GM23248 (cell line): ENCODE measurements at regions not wholly inside any gene's neighbourhood (a gene's known extent, or its start where the extent isn't known, plus 50 kb on each side); places are given as distances from the start of the nearest gene placed in this dataset.

Source experiments
- DNase-seq: peaks from one replicate; pipeline ENCODE4 v3.0.0-alpha.2; 2015
- H2AFZ ChIP-seq: fragments of 200-600 bp; sonication (generic); 2 replicates; pipeline ENCODE4 v1.6.1; 2016; ENCODE audit warnings: antibody characterized with exemption
- H3F3A ChIP-seq: fragments of 200-600 bp; sonication (generic); 2 replicates; pipeline ENCODE4 v1.6.1; 2016; ENCODE audit warnings: mild to moderate bottlenecking, antibody characterized with exemption, mixed run types; ENCODE audit not compliant: insufficient read depth
- H3K27ac ChIP-seq: fragments of 200-600 bp; sonication (generic); 2 replicates; pipeline ENCODE4 v1.5.1; 2016; ENCODE audit warnings: mild to moderate bottlenecking
- H3K27me3 ChIP-seq: fragments of 200-600 bp; sonication (generic); replicated peaks from 2 replicates; pipeline ENCODE4 v1.6.1; 2016; ENCODE audit warnings: mild to moderate bottlenecking; ENCODE audit not compliant: insufficient read depth
- H3K36me3 ChIP-seq: fragments of 200-600 bp; sonication (generic); 2 replicates; pipeline ENCODE4 v1.6.1; 2016; ENCODE audit warnings: low read depth, mild to moderate bottlenecking
- H3K4me1 ChIP-seq: fragments of 200-600 bp; sonication (generic); 2 replicates; pipeline ENCODE4 v1.6.1; 2016; ENCODE audit warnings: mild to moderate bottlenecking; ENCODE audit not compliant: insufficient read depth
- H3K4me2 ChIP-seq: fragments of 200-600 bp; sonication (generic); one replicate; pipeline ENCODE4 v1.6.1; 2016; ENCODE audit warnings: mild to moderate bottlenecking; ENCODE audit not compliant: unreplicated experiment
- H3K4me3 ChIP-seq: fragments of 200-600 bp; sonication (generic); 2 replicates; pipeline ENCODE4 v1.5.1; 2016; ENCODE audit warnings: mild to moderate bottlenecking
- H3K79me2 ChIP-seq: fragments of 200-600 bp; sonication (generic); 2 replicates; pipeline ENCODE4 v1.6.1; 2016; ENCODE audit warnings: mild to moderate bottlenecking; ENCODE audit not compliant: insufficient read depth
- H3K9ac ChIP-seq: fragments of 200-600 bp; sonication (generic); 2 replicates; pipeline ENCODE4 v1.6.1; 2016; ENCODE audit warnings: mild to moderate bottlenecking
- H3K9me2 ChIP-seq: fragments of 200-600 bp; sonication (generic); 2 replicates; pipeline ENCODE4 v1.6.1; 2016; ENCODE audit warnings: mixed run types, mild to moderate bottlenecking, moderate library complexity; ENCODE audit not compliant: insufficient read depth
- H3K9me3 ChIP-seq: fragments of 200-600 bp; sonication (generic); one replicate; pipeline ENCODE4 v1.6.1; 2017; ENCODE audit warnings: low read depth
- H4K20me1 ChIP-seq: fragments of 200-600 bp; sonication (generic); 2 replicates; pipeline ENCODE4 v1.6.0; 2016; ENCODE audit not compliant: insufficient read depth
- EZH2 ChIP-seq: fragments of 200-600 bp; sonication (generic); IDR thresholded peaks from 2 replicates; pipeline ENCODE4 v1.6.1; 2018; ENCODE audit warnings: antibody characterized with exemption, mild to moderate bottlenecking; ENCODE audit not compliant: insufficient read depth, poor library complexity, severe bottlenecking
- EZH2phosphoT487 ChIP-seq: fragments of 200-600 bp; sonication (generic); IDR thresholded peaks from 2 replicates; pipeline ENCODE4 v1.6.1; 2018; ENCODE audit warnings: antibody characterized with exemption, moderate library complexity, mild to moderate bottlenecking, low read depth; ENCODE audit not compliant: insufficient read depth
- WGBS, 2 experiments: methylation state at CpG; one replicate each; pipeline ENCODE4 v1.1.6; 2015 to 2017; ENCODE audit warnings: low lambda C conversion rate in 2 of 2, low coverage in 1 of 2; ENCODE audit errors: missing lambda C conversion rate in 2 of 2; 5-methylcytosine and 5-hydroxymethylcytosine counted together
- in situ Hi-C: fragments of 300-500 bp; cut with MboI; formaldehyde crosslinking; loops from 2 replicates; pipeline ENCODE4 v1.15.0; 2020

DNA sequence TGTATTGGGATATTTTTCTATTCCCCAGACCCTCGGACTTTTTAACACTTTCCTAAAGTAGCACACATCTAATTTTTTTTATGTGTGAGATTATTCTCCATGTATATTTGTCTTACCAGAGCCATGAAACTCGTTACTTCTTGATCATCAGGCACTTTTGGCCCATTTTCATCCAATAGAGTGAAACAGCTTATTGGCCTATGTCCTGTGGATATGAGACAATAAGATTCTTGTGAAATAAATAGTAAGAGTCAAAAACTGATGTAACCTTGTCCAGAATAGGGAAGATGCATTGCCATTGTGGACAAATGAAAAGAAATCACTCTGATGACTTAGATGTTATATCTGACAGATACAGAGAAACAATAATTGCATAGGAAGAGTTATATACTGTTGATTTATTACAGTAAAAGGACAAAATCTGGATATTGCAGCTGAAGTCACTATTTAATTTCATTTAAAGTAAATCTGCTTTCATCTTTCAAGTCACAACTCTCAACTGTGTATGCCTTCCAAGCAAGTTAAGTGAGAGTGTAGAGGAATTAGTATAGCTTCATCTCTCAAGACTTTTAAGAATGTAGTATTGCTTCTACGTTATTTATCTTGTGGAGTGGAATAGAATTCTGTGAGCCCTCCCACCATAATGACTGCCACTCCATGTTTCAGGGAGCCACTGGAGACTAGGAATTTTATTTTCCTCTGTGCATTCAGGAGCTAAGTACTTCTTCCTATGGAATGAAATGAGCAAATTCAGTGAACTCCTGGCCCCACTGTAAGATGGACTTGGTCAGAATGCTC is 86.9 kb downstream of the ADAMTS1 start:
- Histone ChIP-seq H2AFZ (no peak overlapping the region), H3K4me1 (peaks cover 36% of the 10 kb centered on the region), H3K9ac (no peak overlapping the region), H3K36me3 (no peaks in the 10 kb centered on the region), H3K4me2 (no peak overlapping the region), H3K27me3 (no peaks in the 10 kb centered on the region), H3K9me2 (no peaks in the 10 kb centered on the region), H4K20me1 (no peaks in the 10 kb centered on the region), H3K4me3 (no peak overlapping the region), H3K79me2 (no peaks in the 10 kb centered on the region), H3K9me3 (no peaks in the 10 kb centered on the region), H3K27ac (no peak overlapping the region), H3F3A (peaks cover 15% of the 10 kb centered on the region)
- in situ Hi-C loops = no loop called here
- TF ChIP-seq EZH2phosphoT487 = no peak
- TF ChIP-seq EZH2 = no peak
- 52 to 67% methylated on average over 3 of the region's 3 CpGs for WGBS, 2 experiments
- DNase-seq = peak; percentile 15

DNA sequence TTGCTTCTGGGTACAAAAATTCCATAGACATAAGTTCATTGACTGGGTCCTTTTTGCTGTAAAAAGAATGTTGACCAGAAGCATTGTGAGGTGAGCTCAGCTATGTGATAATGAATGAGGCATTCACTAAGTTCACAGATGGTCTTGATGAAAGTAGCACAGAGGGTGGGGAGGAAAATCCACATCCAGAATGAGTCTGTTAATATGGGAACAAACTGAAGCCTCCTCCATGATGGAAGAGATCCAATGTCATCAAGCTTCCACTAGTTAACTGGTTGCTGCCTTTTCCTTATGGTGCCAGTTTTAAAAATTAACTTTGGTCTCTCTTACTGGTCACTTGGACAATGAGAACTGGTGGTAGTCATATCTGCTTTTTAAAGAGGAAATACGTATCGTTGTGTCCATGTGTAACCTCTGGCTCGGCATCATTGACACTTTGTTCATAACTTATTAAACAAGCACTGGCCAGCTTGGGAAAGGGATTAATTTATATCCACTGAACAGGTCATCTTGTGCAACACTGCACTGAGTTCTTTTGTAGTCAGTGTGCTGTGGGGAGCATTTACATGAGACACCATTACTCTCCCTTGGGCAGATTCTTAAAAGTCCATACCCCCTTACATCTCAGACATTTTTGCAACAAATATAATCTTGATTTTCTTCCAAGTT is 88.6 kb downstream of the ADAMTS1 start:
- Histone ChIP-seq H3K9ac (no peak overlapping the region), H4K20me1 (no peaks in the 10 kb centered on the region), H2AFZ (peak overlapping the region; percentile 46; the same call in 1 of the 2 replicates), H3F3A (peaks cover 15% of the 10 kb centered on the region), H3K27ac (peak overlapping the region; percentile 54), H3K4me2 (peak overlapping the region; percentile 29), H3K9me2 (no peaks in the 10 kb centered on the region), H3K27me3 (no peaks in the 10 kb centered on the region), H3K4me3 (no peak overlapping the region), H3K79me2 (no peaks in the 10 kb centered on the region), H3K36me3 (no peaks in the 10 kb centered on the region), H3K9me3 (no peaks in the 10 kb centered on the region), H3K4me1 (peaks cover 28% of the 10 kb centered on the region)
- in situ Hi-C loops = no loop called here
- TF ChIP-seq EZH2 (no peak), EZH2phosphoT487 (no peak)
- DNase-seq = peak; percentile 75
- WGBS, 2 experiments = 13 to 16% methylated on average over 3 of the region's 3 CpGs

DNA sequence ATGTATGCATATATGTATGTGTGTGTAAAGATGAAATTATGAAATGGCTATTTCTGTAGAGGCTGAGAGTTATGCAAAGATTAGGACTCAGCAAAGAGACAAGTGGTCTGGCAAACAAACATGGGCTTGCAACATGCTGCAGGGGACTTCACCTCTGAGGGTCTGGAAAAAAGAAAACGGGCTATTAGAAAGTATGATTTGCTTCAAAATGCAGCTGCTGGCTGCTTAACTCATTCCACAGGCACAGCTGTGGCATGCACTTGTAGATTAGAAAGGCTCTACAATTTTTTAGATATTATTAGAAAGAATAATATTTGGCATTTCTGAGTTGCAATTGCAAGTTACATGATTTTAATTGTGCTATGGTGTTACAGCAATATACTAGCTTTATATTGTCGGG is 90.4 kb downstream of the ADAMTS1 start:
- no peak overlapping the region for H2AFZ ChIP-seq
- DNase-seq = no peak
- H3K79me2 ChIP-seq = no peaks in the 10 kb centered on the region
- no peak overlapping the region for H3K9ac ChIP-seq
- no peaks in the 10 kb centered on the region for H4K20me1 ChIP-seq
- peaks cover 15% of the 10 kb centered on the region for H3F3A ChIP-seq
- in situ Hi-C loops = no loop called here
- no peaks in the 10 kb centered on the region for H3K27me3 ChIP-seq
- H3K9me3 ChIP-seq = no peaks in the 10 kb centered on the region
- no peak overlapping the region for H3K4me3 ChIP-seq
- H3K27ac ChIP-seq = no peak overlapping the region
- no peaks in the 10 kb centered on the region for H3K9me2 ChIP-seq
- WGBS, 2 experiments = 82 to 91% methylated on average over 2 of the region's 2 CpGs
- H3K4me1 ChIP-seq = peaks cover 28% of the 10 kb centered on the region
- H3K36me3 ChIP-seq = no peaks in the 10 kb centered on the region
- TF ChIP-seq EZH2 (no peak), EZH2phosphoT487 (no peak)
- H3K4me2 ChIP-seq = no peak overlapping the region

DNA sequence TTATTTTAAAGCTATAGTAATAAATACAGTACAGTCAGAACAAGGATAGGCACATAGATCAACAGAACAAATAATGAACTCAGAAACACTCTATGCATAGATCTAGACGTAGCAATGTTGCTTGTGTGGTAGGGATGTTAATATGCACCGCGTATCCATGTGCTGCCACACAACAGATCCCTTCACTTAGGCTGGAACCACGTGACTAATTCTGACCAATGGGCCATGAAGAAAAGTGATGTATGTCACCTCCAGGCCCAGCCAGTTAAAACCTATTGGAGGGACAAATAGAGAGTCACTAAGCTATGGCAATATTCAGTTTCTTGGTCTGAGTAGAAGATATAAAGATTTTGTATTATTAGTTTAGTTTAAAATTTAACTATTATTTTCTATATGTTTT is 91.4 kb downstream of the ADAMTS1 start:
- H3F3A ChIP-seq = peaks cover 15% of the 10 kb centered on the region
- in situ Hi-C loops = no loop called here
- no peak for DNase-seq
- peaks cover 28% of the 10 kb centered on the region for H3K4me1 ChIP-seq
- WGBS, 2 experiments = 85% methylated on average over 4 of the region's 4 CpGs
- H3K9ac ChIP-seq = no peak overlapping the region
- H2AFZ ChIP-seq = no peak overlapping the region
- no peak overlapping the region for H3K4me2 ChIP-seq
- H3K27me3 ChIP-seq = no peaks in the 10 kb centered on the region
- TF ChIP-seq EZH2phosphoT487 = no peak
- no peaks in the 10 kb centered on the region for H3K9me3 ChIP-seq
- H3K4me3 ChIP-seq = no peak overlapping the region
- H3K27ac ChIP-seq = no peak overlapping the region
- H3K36me3 ChIP-seq = no peaks in the 10 kb centered on the region
- no peaks in the 10 kb centered on the region for H4K20me1 ChIP-seq
- H3K9me2 ChIP-seq = no peaks in the 10 kb centered on the region
- no peaks in the 10 kb centered on the region for H3K79me2 ChIP-seq
